ENCODE measurements at regions not wholly inside any gene's neighbourhood (a gene's known extent, or its start where the extent isn't known, plus 50 kb on each side); places are given as distances from the start of the nearest gene placed in this dataset.
A peak's percentile ranks its signal among the peaks of the same experiment; 100 is the strongest.
"Not testable (repeated sequence)": the region's sequence is repeated elsewhere in the genome, so short reads cannot be mapped to it uniquely, and the experiment has no call there.

GRCh38 chr4:38420254-38420653 lies 243.7 kb upstream of the KLF3 start:
- DNase-seq (ENCODE audit: low spot score) = not testable (repeated sequence)

GRCh38 chr4:38422850-38423249 lies 241.1 kb upstream of the KLF3 start:
- DNase-seq (ENCODE audit: low spot score) = no peak

DNA sequence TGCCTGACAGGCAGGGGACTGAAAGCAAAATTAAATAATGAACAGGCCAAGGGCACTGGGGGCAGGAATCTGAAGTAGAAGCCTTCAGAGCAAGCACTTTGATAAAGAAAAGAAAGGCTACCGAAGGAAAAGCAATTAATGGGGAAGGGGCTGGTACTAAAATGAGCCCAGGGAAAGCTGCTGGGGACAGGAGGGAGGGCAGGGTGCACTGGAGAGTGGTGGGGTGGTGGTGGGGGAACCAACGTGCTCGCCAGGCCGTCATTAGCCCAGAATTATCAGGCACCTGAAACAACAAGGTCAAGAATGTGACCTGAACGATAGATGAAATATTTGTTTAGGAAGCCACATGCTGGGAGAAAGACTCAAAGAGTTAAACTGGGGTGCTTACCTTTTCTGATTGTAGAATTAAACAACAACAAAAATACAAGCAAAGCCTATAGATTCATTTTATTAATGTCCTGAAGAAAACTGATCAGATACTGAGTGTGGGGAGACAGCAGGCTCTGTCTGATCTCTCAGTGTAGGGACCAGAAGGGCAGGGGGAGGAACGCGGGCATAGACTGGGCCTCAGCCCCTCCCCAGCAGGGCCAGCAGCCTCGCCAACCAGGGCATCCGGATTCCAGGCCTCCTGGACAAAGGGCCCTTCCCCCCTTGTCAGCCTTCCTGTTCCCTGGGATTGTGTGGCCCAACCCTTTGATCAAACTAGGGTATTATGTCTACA lies 239.7 kb upstream of the KLF3 start:
- DNase-seq (ENCODE audit: low spot score) = peak; percentile 79

- DNase-seq (ENCODE audit: low spot score) = no peak
Measured at GRCh38 chr4:38426532-38426931, 237.5 kb upstream of the KLF3 start.

DNA sequence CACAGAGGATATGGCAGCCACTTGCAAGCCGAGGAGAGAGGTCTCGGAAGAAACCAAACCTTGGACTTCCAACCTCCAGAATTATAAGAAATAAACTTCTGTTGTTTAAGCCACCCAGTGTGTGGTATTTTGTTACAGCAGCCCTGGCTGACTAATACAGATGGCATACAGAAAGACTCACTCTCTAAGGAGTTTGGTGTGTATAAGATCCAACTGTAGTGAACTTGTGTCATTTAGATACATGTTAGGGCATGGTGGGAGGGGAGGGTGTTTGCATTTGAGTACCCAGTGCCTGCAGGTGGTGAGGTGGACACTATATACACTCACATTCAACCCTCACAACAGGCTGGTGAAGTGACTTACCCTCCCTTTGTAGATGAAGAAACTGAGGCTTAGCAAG lies 233.2 kb upstream of the KLF3 start:
- DNase-seq (ENCODE audit: low spot score) = no peak

DNA sequence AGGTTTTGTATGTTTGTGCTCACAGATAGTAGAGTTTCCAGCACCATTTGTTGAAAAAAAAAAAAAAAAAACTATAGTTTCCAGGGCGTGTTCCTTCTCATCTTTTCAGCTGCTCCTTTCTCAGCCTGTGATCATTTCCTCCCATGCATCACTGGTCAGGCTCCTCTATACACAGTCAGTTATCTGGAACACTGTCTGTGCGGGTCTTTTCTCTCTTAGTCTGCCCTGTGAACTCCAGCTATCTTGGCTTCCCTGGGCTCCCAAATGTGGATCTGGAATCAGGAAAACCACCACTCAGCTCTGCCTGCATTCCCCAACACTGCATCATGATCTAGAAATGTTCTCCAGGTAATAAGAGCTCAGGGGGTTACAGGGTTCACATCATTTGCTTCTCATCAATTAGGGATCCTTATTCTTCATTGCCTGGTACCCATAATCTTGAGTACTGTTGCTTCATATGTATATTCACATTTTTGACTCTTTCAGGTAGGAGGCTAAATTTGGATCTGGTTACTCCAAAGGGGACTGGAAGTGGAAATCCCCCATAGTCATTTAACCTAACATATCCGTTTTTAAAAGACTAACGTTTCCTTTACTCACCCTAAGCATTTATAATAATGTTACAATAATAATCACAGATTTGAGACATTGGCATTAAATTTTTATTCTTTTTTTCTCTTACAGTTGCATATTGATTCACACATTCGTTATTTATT lies 221.8 kb upstream of the KLF3 start:
- DNase-seq (ENCODE audit: low spot score) = no peak

- no peak for DNase-seq (ENCODE audit: low spot score)
Measured at GRCh38 chr4:38449506-38450174, 214.4 kb upstream of the KLF3 start.

- DNase-seq (ENCODE audit: low spot score) = no peak
Measured at GRCh38 chr4:38452009-38452408, 212.0 kb upstream of the KLF3 start.

GRCh38 chr4:38452542-38452941 lies 211.5 kb upstream of the KLF3 start:
- no peak for DNase-seq (ENCODE audit: low spot score)

DNA sequence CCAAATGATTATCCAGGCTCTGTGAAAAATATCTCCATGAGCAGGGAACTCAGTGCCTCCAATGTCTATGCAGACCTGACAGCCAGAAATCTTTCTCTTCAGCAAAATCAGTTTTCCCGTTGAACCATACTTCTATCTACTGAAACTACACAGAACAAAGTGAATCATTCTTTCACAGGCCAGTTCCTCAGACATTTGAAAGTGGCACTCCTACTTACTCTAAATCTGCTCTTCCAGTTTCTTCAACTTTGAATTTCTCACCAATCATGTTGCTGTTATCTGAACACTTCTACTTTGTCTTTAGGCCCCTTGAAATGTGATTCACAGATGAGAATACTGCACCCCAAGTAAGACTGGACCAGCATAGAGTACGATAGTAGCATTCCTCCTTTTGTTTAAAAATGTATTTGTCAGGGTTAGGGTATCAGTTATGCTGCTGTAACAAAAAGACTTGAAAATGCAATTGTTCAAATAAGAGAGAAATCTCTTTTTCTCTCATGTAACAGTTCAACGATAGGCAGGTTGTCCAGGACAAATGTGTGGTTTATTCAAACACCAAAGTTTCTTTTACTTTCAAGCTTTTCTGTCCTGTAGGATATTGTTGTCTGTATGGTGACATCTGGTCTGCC lies 210.6 kb upstream of the KLF3 start:
- no peak for DNase-seq (ENCODE audit: low spot score)

DNA sequence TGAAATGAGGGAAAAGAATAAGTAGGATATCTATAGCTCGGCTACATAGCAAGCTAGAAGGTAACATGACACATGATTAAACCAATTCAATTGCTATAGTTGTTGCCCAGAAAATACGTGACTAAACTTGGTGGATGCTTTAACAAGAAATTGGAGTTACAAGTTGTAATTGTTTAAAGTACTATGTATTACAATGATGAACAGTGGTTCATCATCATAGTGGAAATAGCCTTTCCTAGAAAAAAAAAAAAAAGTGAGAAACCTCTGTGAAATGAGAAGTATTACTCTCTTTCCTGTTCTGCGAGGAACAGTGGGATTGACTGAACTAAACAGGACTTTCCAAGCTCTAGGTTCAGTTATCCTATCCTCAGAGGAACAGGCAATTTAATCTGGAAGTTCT lies 209.7 kb upstream of the KLF3 start:
- DNase-seq (ENCODE audit: low spot score) = no peak

DNA sequence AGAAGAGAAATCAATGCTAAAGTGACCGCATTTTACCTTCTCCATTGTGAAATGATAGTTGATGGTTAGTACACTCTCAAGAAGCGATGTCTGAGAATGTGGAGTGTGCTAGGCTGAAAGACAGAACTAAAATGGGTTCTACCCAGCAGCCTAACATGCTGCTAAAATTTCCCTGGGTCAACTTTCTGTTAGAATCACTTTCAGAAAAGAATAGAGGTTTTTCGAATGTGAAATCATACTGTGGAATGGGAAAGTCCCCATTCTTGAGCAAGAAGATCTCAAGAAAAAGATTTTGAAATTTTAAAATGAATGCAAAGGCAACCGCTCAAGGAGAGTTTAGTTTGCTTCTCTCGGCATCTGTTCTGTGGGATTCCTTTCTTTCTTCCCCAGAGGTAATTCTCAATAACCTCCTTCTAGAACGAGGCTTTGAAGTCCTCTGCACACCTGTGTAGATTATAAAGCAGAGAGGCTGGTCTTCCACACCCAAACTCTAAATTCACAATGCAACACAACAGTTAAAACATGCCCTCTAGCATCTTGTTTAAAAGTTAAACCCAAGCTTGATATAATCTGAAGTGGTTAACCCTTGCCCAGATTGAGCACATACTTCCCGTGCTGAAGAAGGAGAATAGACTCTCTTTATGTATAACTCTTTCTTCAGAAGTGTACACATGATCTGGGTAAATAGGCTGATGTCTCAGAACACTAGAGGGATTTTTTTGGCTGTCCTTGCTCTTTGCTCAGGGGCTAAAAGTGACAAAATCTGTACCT lies 208.7 kb upstream of the KLF3 start:
- DNase-seq (ENCODE audit: low spot score) = no peak

GRCh38 chr4:38456096-38456495 lies 207.9 kb upstream of the KLF3 start:
- DNase-seq (ENCODE audit: low spot score) = no peak

DNA sequence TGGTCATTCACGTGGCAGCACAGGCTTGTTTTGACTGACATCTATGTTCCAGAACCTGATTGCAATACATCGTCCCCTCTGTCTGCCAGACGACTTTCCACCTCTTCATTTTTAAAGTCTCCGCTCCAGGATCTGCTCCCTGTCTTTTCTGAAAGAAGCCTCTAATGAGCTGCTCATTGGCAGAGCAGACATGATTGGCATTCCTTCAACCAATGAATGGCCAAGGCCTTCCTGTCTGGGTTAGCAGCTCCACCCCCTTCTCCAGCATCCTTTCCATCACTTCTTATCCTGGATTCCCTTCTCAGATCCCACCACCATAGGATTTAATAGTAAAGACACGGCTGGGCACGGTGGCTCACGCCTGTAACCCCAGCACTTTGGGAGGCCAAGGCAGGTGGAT lies 202.7 kb upstream of the KLF3 start:
- DNase-seq (ENCODE audit: low spot score) = no peak

DNA sequence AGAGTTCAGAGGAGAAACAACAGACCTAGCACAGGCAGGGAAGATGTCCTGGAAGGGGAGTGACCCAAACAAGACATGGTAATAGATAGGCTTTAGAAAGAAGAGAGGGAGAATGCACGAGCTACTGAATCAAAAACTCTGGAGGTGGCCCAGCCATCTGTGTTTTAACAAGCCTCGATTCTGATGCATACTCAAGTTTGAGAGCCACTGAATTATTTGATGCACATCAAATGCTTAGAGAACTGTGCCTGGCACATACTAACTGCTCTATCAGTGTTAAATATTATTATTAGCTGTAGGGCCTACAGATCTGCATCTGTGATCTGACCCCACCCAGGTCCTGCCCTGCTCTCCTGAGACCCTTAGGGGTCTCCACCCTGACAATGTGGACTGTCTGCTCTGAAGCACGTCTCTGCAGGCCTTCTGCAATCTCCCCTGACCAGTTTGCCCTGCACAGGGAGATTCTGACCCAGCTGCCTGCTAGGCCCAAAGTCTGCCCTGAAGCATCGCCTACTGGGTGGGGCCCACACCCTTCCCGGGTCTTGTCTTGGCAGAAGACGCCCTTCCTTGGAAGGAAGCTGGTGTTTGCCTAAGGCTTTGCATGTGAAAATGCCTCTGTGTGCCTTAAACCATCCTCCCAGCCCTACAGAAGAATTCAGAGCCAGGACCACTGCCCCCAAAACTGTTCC lies 201.5 kb upstream of the KLF3 start:
- no peak for DNase-seq (ENCODE audit: low spot score)

DNA sequence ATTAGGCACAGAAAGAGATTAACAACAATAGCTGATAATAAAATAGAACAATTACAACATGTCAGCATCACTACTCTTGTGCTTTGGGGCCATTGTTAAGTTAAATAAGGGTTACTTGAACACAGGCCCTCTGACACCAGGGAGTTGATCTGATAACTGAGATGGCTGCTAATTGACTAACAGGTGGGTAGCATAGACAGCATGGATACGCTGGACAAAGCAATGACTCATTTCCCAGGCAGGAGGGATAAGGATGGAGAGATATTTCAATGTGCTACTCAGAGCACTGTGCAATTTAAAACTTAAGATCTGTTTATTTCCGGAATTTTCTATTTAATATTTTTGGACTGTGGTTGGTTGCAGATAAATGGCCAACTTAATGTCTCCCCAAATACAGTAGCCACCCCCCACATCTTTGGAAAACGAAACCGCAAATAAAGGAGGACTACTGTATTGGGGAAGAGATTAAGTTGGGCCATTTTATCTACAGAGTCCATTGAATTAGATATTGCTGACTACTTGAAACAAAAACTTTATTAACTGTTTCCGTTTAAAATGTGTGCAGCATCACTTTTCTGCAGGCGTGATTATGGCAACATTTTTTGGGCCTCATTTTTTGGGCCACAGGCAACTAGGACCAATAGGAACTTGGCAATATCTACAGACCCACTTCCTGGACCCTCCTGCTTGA lies 200.6 kb upstream of the KLF3 start:
- no peak for DNase-seq (ENCODE audit: low spot score)

DNA sequence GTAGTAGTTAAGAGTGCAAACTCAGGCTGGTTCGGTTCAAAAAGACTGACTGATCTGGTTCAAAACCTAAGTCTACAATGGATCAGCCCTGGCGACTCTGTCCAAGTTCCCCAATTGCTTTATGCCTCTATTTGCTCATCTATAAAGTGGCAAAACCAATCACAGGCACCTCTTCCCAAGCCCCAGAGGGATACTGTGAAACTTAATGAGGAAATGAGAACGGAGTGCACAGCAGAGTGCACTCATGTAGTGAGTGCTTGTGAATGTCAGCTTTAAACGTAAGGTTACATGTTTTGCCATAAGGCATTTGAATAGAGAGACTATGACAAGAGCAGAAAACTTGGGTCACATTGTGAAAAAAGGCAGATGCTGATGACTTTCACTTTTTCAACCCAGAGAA lies 199.7 kb upstream of the KLF3 start:
- DNase-seq (ENCODE audit: low spot score) = no peak

- no peak for DNase-seq (ENCODE audit: low spot score)
Measured at GRCh38 chr4:38466401-38466800, 197.6 kb upstream of the KLF3 start.

GRCh38 chr4:38467296-38467695 lies 196.7 kb upstream of the KLF3 start:
- no peak for DNase-seq (ENCODE audit: low spot score)

- no peak for DNase-seq (ENCODE audit: low spot score)
Measured at GRCh38 chr4:38468339-38468866, 195.6 kb upstream of the KLF3 start.

- DNase-seq (ENCODE audit: low spot score) = no peak
Measured at GRCh38 chr4:38469410-38469809, 194.6 kb upstream of the KLF3 start.
